PC-3 (cell line): ENCODE measurements at regions not wholly inside any gene's neighbourhood (a gene's known extent, or its start where the extent isn't known, plus 50 kb on each side); places are given as distances from the start of the nearest gene placed in this dataset.

Source experiments
- ATAC-seq: fragments of 200-7000 bp; cut with Tn5 transposase; 2 replicates; pipeline ENCODE4 v1.9.1; 2020; ENCODE audit warnings: mild to moderate bottlenecking, moderate library complexity
- BruUV-seq: library from RNA; stranded (reverse); fragments of 400-500 nt; replicated peaks from 2 replicates; lab custom pipeline; 2021; lab: Mats Ljungman, UMichigan
- CTCF ChIA-PET: fragments of 300-600 bp; sonication (Branson Sonifier 250); formaldehyde crosslinking; loops from one replicate; lab custom pipeline; 2022; ENCODE audit warnings: antibody characterized with exemption; lab: Charles Lee
- POLR2A ChIA-PET: fragments of 300-600 bp; sonication (Branson Sonifier 250); formaldehyde crosslinking; loops from one replicate; lab custom pipeline; 2022; ENCODE audit warnings: antibody characterized with exemption; ENCODE audit not compliant: unreplicated experiment; lab: Charles Lee
- DNase-seq: peaks from one replicate; pipeline ENCODE4 v3.0.0-alpha.2; 2015
- H2AFZ ChIP-seq: fragments of 300-600 bp; sonication (generic); 2 replicates; pipeline ENCODE4 v1.6.0; 2016; ENCODE audit warnings: antibody characterized with exemption, low read length
- H3F3A ChIP-seq: fragments of 300-600 bp; sonication (generic); one replicate; pipeline ENCODE4 v1.6.0; 2017; ENCODE audit warnings: antibody characterized with exemption, low read length, control low read depth, mild to moderate bottlenecking; ENCODE audit not compliant: unreplicated experiment
- H3K27ac ChIP-seq: fragments of 300-600 bp; sonication (generic); 2 replicates; pipeline ENCODE4 v1.5.1; 2016; ENCODE audit warnings: mild to moderate bottlenecking, low read length
- H3K27me3 ChIP-seq: fragments of 300-600 bp; sonication (generic); 2 replicates; pipeline ENCODE4 v1.6.1; 2016; ENCODE audit warnings: low read length, mixed read lengths
- H3K36me3 ChIP-seq: fragments of 300-600 bp; sonication (generic); 2 replicates; pipeline ENCODE4 v1.6.1; 2016; ENCODE audit warnings: low read depth, mixed run types, low read length, mixed read lengths
- H3K4me1 ChIP-seq: fragments of 300-600 bp; sonication (generic); 2 replicates; pipeline ENCODE4 v1.5.1; 2016; ENCODE audit warnings: low read length; ENCODE audit not compliant: insufficient read depth
- H3K4me2 ChIP-seq: fragments of 300-600 bp; sonication (generic); 2 replicates; pipeline ENCODE4 v1.6.0; 2016; ENCODE audit warnings: low read length
- H3K4me3 ChIP-seq: fragments of 300-600 bp; sonication (generic); 2 replicates; pipeline ENCODE4 v1.5.1; 2016; ENCODE audit warnings: mild to moderate bottlenecking, low read length, mixed read lengths
- H3K79me2 ChIP-seq: fragments of 300-600 bp; sonication (generic); 2 replicates; pipeline ENCODE4 v1.6.1; 2017; ENCODE audit warnings: low read length, mixed read lengths
- H3K9ac ChIP-seq: fragments of 300-600 bp; sonication (generic); 2 replicates; pipeline ENCODE4 v1.6.0; 2016; ENCODE audit warnings: mild to moderate bottlenecking, low read length
- H3K9me2 ChIP-seq: fragments of 300-600 bp; sonication (generic); replicated peaks from 2 replicates; pipeline ENCODE4 v1.6.1; 2016; ENCODE audit warnings: mixed run types, low read length, mixed read lengths
- H3K9me3 ChIP-seq: fragments of 300-600 bp; sonication (generic); 2 replicates; pipeline ENCODE4 v1.6.1; 2016; ENCODE audit warnings: low read length, mixed read lengths
- H4K20me1 ChIP-seq: fragments of 300-600 bp; sonication (generic); 2 replicates; pipeline ENCODE4 v1.6.1; 2016; ENCODE audit warnings: low read length, mixed read lengths
- EZH2 ChIP-seq: fragments of 300-600 bp; sonication (generic); IDR thresholded peaks from one replicate; pipeline ENCODE4 v1.6.1; 2017; ENCODE audit warnings: antibody characterized with exemption, mild to moderate bottlenecking, low read length; ENCODE audit not compliant: unreplicated experiment
- EZH2phosphoT487 ChIP-seq: fragments of 300-600 bp; sonication (generic); IDR thresholded peaks from 2 replicates; pipeline ENCODE4 v1.6.1; 2018; ENCODE audit warnings: mild to moderate bottlenecking, antibody characterized with exemption, low read length, borderline replicate concordance
- intact Hi-C: fragments of 100-400 bp; cut with micrococcal nuclease; formaldehyde crosslinking; loops from 2 replicates; pipeline ENCODE4 v1.9.0; 2023
- TF ChIP-seq, protein P1 (sequence below): fragments of 300-600 bp; sonication (generic); conservative IDR thresholded peaks from 2 replicates; pipeline ENCODE4 v1.5.1; 2017; ENCODE audit warnings: antibody characterized with exemption, low read depth, mild to moderate bottlenecking, low read length

DNA sequence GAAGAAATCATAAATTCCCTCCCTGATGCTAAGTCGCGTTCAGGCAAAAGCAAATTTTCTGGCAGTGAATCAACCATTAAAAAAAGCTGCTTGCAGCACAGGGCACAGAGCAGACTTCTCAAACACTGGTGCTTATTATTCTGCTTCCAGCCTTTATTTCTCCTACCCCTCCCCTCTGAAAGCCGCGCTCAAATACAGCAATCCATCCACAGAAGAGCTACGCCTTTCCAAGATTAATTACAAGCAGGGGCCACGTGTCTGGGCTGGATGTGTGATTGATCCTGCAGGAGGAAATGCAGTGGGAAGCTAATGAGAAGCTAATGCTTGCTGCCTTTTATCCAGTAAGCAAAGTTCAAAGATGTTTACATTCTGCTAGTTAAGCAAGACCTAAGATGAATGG is 134.9 kb upstream of the TOPAZ1 start:
- H3K27me3 ChIP-seq = no peaks in the 10 kb centered on the region
- no peaks in the 10 kb centered on the region for H4K20me1 ChIP-seq
- H3K4me3 ChIP-seq = no peak overlapping the region
- H2AFZ ChIP-seq = no peak overlapping the region
- no peaks in the 10 kb centered on the region for H3K36me3 ChIP-seq
- POLR2A ChIA-PET = no interaction called here
- CTCF ChIA-PET = no interaction called here
- H3K9me3 ChIP-seq = no peaks in the 10 kb centered on the region
- peaks cover 22% of the 10 kb centered on the region for H3K4me1 ChIP-seq
- no peak overlapping the region for H3K9ac ChIP-seq
- ATAC-seq (no peak), DNase-seq (no peak)
- H3F3A ChIP-seq = no peaks in the 10 kb centered on the region
- no peaks in the 10 kb centered on the region for H3K9me2 ChIP-seq
- intact Hi-C loops = loop anchor here (5.0 kb wide), 1 partner anchor 234 kb away; no protein-coding TSS in a partner anchor
- no peak overlapping the region for H3K27ac ChIP-seq
- no peak overlapping the region for H3K4me2 ChIP-seq
- TF ChIP-seq EZH2 = no peak
- H3K79me2 ChIP-seq = no peaks in the 10 kb centered on the region
- BruUV-seq = no TSS peak

DNA sequence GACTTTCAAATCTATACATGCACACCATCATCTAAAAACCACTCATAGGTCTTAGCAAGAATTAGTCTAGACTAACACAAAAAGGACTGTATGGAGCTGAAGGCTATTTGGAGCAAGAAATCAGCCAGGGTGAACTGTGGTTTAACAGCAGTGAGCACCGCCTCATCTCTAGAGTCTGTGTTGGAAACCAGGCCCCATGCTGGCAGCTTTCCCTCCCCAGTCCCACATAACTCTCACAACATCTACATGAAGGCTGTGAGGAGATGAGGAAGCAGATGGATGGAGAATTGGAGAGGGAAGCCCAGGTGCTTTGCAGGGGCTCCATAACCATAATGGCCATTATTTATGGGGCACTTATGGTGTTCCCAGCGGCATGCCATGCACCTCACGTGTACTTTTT is 133.2 kb upstream of the TOPAZ1 start:
- POLR2A ChIA-PET = no interaction called here
- H3K27me3 ChIP-seq = no peaks in the 10 kb centered on the region
- no peak overlapping the region for H3K9ac ChIP-seq
- no peaks in the 10 kb centered on the region for H3K36me3 ChIP-seq
- CTCF ChIA-PET = no interaction called here
- no peaks in the 10 kb centered on the region for H3F3A ChIP-seq
- no peak overlapping the region for H3K4me2 ChIP-seq
- BruUV-seq = no TSS peak
- ATAC-seq (no peak), DNase-seq (no peak)
- H4K20me1 ChIP-seq = no peaks in the 10 kb centered on the region
- H3K27ac ChIP-seq = no peak overlapping the region
- no peak overlapping the region for H2AFZ ChIP-seq
- no peaks in the 10 kb centered on the region for H3K9me3 ChIP-seq
- H3K79me2 ChIP-seq = no peaks in the 10 kb centered on the region
- intact Hi-C loops = loop anchor here (5.0 kb wide), 1 partner anchor 236 kb away; no protein-coding TSS in a partner anchor
- no peaks in the 10 kb centered on the region for H3K9me2 ChIP-seq
- TF ChIP-seq EZH2 (no peak), EZH2phosphoT487 (no peak)
- TF ChIP-seq, protein P1, sequence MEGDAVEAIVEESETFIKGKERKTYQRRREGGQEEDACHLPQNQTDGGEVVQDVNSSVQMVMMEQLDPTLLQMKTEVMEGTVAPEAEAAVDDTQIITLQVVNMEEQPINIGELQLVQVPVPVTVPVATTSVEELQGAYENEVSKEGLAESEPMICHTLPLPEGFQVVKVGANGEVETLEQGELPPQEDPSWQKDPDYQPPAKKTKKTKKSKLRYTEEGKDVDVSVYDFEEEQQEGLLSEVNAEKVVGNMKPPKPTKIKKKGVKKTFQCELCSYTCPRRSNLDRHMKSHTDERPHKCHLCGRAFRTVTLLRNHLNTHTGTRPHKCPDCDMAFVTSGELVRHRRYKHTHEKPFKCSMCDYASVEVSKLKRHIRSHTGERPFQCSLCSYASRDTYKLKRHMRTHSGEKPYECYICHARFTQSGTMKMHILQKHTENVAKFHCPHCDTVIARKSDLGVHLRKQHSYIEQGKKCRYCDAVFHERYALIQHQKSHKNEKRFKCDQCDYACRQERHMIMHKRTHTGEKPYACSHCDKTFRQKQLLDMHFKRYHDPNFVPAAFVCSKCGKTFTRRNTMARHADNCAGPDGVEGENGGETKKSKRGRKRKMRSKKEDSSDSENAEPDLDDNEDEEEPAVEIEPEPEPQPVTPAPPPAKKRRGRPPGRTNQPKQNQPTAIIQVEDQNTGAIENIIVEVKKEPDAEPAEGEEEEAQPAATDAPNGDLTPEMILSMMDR = no peak
- H3K4me3 ChIP-seq = no peak overlapping the region
- H3K4me1 ChIP-seq = peaks cover 22% of the 10 kb centered on the region

DNA sequence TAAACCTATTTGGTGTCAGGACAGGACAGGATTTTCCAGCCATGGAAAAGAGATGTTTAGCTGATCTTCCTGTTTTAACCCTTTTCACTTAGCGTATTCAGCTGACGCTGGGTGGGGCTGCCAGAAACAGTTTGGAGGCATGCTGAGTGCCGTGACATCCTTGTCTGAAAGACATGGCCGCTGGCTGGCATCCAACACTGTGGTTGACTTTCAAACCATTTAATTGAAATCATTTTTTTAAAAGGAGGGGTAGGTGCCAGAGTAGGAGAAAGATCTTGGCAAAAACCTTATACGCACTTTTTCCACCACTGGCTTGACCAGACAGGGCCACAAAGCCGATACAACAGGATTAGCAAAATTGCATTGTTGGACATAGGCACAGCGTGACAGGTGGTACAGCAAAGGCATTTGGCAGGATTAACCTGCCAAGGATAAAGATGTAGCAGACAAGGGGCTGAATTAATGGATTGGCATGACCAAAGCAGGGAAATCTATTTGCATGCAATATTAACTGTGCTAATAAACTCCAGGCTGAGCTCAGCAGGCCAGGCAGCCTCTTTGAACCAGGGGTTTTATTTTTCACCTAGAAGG is 131.8 kb upstream of the TOPAZ1 start:
- Histone ChIP-seq H3K27me3 (no peaks in the 10 kb centered on the region), H3K4me2 (no peak overlapping the region), H3K27ac (no peak overlapping the region), H4K20me1 (no peaks in the 10 kb centered on the region), H3K4me1 (peaks cover 11% of the 10 kb centered on the region), H3K4me3 (no peak overlapping the region), H3K9me2 (no peaks in the 10 kb centered on the region), H3K36me3 (no peaks in the 10 kb centered on the region), H3K9ac (no peak overlapping the region), H3F3A (no peaks in the 10 kb centered on the region), H3K79me2 (no peaks in the 10 kb centered on the region), H2AFZ (no peak overlapping the region), H3K9me3 (no peaks in the 10 kb centered on the region)
- TF ChIP-seq EZH2phosphoT487 (no peak), EZH2 (no peak)
- TF ChIP-seq, protein P1 = no peak
- no TSS peak for BruUV-seq
- ChIA-PET CTCF (no interaction called here), POLR2A (no interaction called here)
- intact Hi-C loops = loop anchor here (5.0 kb wide), 1 partner anchor 238 kb away; no protein-coding TSS in a partner anchor
- no peak for ATAC-seq
- DNase-seq = no peak
